Body of pancreas (tissue), 4 donors: ENCODE measurements at regions not wholly inside any gene's neighbourhood (a gene's known extent, or its start where the extent isn't known, plus 50 kb on each side); places are given as distances from the start of the nearest gene placed in this dataset. TPM values are rescaled to one million over a fixed set of nuclear protein-coding genes. Genes with fewer than 3 reads are reported as not detected.
"Not testable (repeated sequence)": the region's sequence is repeated elsewhere in the genome, so short reads cannot be mapped to it uniquely, and the experiment has no call there.

ENCODE experiments used
- ATAC-seq: fragments of 150-250 bp; one replicate; pipeline ENCODE4 v1.9.1; 2016
- DNase-seq, 4 donors: peaks; one replicate each; pipeline ENCODE4 v3.0.0-alpha.2; 2019
- H3K27ac ChIP-seq, 4 donors: fragments of 200-600 bp; sonication (generic); 1 replicate in 3 of 4; 2 replicates in 1 of 4; pipeline versions ENCODE4 v1.5.1 to v1.6.1; 2016 to 2019; ENCODE audit warnings: mild to moderate bottlenecking in 1 of 4, mixed read lengths in 1 of 4, moderate library complexity in 1 of 4
- H3K27me3 ChIP-seq, 2 donors: fragments of 200-600 bp; sonication (generic); one replicate each; pipeline ENCODE4 v1.6.0; 2016; ENCODE audit warnings: mild to moderate bottlenecking in 1 of 2
- H3K36me3 ChIP-seq, 2 donors: fragments of 200-600 bp; sonication (generic); replicated peaks in 1 of 2; 2 replicates each; pipeline ENCODE4 v1.5.1; 2016; ENCODE audit warnings: low read depth in 2 of 2; ENCODE audit not compliant: insufficient read depth in 1 of 2
- H3K4me1 ChIP-seq: fragments of 200-600 bp; sonication (generic); one replicate; pipeline ENCODE4 v1.6.0; 2016
- H3K4me3 ChIP-seq, 2 donors: fragments of 200-600 bp; sonication (generic); 1 replicate in 1 of 2; 2 replicates in 1 of 2; pipeline ENCODE4 v1.5.1; 2016 to 2019
- H3K9me3 ChIP-seq, 3 donors: fragments of 200-600 bp; sonication (generic); 1 replicate in 2 of 3; 2 replicates in 1 of 3; pipeline ENCODE4 v1.5.1; 2016
- POLR2A ChIP-seq, 3 donors: fragments of 450-650 bp; IDR thresholded peaks; one replicate each; pipeline ENCODE4 v1.6.1; 2016; ENCODE audit warnings: antibody characterized with exemption in 3 of 3, mild to moderate bottlenecking in 2 of 3
- WGBS, 2 donors: methylation state at CpG; one replicate each; pipeline ENCODE4 v1.1.5; 2017; 5-methylcytosine and 5-hydroxymethylcytosine counted together
- intact Hi-C: fragments of 100-400 bp; cut with DNase I; formaldehyde crosslinking; loops from one replicate; pipeline ENCODE4 v1.15.1; 2023
- small RNA-seq: library from RNA; depleted of rRNA; stranded (forward); fragments of <200 nt; gene quantifications from one replicate; pipeline ENCODE3, GENCODE V24; 2016
- TF ChIP-seq, protein P1 (sequence below), 7 experiments: fragments of 450-650 bp in 4 of 7; fragments of 200-600 bp in 3 of 7; sonication (generic) in 3 of 7; IDR thresholded peaks; one replicate each; pipeline ENCODE4 v1.5.1; 2016 to 2019; ENCODE audit warnings: antibody characterized with exemption in 7 of 7

DNA sequence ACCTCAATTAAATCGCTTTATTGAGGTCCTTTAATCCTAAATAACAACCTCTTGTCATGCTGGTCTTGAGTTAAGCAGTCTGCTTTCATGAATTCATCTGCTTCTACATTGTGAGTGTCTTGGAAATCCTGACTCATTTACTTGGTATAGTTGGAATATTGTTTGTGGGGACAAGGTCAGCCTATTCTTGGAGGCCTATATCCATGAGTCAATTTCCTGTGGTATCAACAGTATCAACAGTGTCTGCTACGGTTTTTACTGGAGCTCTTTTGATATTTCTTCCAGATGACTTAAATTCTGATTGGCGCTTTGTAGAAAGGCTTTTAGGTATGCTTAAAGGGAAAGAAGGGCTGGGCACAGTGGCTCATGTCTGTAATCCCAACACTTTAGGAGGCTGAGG, 71.2 kb upstream of the PARP8 start:
- no peak for DNase-seq
- 57 to 67% methylated on average over 3 of the region's 3 CpGs for WGBS, 2 donors
- TF ChIP-seq, protein P1, sequence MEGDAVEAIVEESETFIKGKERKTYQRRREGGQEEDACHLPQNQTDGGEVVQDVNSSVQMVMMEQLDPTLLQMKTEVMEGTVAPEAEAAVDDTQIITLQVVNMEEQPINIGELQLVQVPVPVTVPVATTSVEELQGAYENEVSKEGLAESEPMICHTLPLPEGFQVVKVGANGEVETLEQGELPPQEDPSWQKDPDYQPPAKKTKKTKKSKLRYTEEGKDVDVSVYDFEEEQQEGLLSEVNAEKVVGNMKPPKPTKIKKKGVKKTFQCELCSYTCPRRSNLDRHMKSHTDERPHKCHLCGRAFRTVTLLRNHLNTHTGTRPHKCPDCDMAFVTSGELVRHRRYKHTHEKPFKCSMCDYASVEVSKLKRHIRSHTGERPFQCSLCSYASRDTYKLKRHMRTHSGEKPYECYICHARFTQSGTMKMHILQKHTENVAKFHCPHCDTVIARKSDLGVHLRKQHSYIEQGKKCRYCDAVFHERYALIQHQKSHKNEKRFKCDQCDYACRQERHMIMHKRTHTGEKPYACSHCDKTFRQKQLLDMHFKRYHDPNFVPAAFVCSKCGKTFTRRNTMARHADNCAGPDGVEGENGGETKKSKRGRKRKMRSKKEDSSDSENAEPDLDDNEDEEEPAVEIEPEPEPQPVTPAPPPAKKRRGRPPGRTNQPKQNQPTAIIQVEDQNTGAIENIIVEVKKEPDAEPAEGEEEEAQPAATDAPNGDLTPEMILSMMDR (IDR thresholded peaks at IDR 0.05) = no peak
- TF ChIP-seq POLR2A (IDR thresholded peaks at IDR 0.05) = no peak
- H3K9me3 ChIP-seq = no peaks in the 10 kb centered on the region
- intact Hi-C loops = no loop called here
- H3K27me3 ChIP-seq = no peaks in the 10 kb centered on the region
- H3K36me3 ChIP-seq = no peaks in the 10 kb centered on the region
- no peak for ATAC-seq
- no peaks in the 10 kb centered on the region for H3K4me1 ChIP-seq
- no peak overlapping the region for H3K4me3 ChIP-seq
- H3K27ac ChIP-seq = no peak overlapping the region

DNA sequence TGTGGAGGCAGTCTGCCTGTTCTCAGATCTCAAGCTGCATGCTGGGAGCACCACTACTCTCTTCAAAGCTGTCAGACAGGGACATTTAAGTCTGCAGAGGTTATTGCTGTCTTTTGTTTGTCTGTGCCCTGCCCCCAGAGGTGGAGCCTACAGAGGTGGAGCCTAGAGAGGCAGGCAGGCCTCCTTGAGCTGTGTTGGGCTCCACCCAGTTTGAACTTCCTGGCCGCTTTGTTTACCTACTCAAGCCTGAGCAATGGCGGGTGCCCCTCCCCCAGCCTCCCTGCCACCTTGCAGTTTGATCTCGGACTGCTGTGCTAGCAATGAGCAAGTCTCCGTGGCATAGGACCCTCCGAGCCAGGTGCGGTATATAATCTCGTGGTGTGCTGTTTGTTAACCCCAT, 64.9 kb upstream of the PARP8 start:
- H3K36me3 ChIP-seq, intact Hi-C loops, H3K27ac ChIP-seq, ATAC-seq, H3K9me3 ChIP-seq, H3K4me3 ChIP-seq, H3K27me3 ChIP-seq, H3K4me1 ChIP-seq: not testable (repeated sequence)
- 60 to 63% methylated on average over 6 to 7 of the region's 7 CpGs for WGBS, 2 donors
- DNase-seq = peak in 1 of 4 donors; percentile 2

DNA sequence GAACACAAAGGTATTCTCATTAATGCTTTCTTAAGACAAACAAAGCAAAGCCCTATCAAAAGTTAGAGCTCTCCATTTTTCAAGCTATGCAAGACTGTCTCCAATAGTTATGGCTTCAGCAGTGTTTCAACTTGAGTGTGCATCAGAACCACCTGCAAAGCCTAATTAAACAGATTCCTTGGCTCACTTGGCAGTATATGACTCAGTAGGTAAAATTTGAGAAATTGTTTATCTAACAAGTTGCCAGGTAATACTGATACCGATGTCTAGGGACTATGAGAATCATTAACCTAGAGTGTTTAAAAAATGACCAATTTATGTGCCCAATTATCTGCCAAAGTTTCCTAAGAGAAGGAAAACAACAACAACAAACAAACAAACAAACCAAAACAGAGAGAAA, 60.3 kb upstream of the PARP8 start:
- ATAC-seq (no peak), DNase-seq (no peak)
- Histone ChIP-seq H3K27me3 (no peaks in the 10 kb centered on the region), H3K4me1 (peaks cover 3% of the 10 kb centered on the region), H3K27ac (no peak overlapping the region), H3K36me3 (no peaks in the 10 kb centered on the region), H3K4me3 (no peak overlapping the region), H3K9me3 (no peaks in the 10 kb centered on the region)
- intact Hi-C loops = no loop called here
- WGBS, 2 donors = 5 to 13% methylated on average over 1 of the region's 1 CpG
- TF ChIP-seq, protein P1 (IDR thresholded peaks at IDR 0.05) = no peak
- no peak for TF ChIP-seq POLR2A (IDR thresholded peaks at IDR 0.05)

DNA sequence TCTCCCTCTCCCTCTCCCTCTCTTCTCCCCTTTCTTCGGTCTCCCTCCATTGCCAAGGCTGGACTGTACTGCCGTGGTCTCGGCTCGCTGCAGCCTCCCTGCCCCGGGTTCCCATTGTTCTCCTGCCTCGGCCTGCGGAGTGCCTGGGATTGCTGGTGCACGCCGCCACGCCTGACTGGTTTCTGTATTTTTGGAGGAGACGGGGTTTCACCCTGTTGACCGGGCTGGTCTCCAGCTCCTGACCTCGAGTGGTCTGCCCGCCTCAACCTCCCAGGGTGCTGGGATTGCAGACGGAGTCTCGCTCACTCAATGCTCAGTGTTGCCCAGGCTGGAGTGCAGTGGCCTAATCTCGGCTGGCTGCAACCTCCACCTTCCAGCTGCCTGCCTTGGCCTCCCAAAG, 59.0 kb upstream of the PARP8 start:
- ATAC-seq, H3K27me3 ChIP-seq, DNase-seq, H3K9me3 ChIP-seq, H3K27ac ChIP-seq, H3K4me1 ChIP-seq, intact Hi-C loops, H3K4me3 ChIP-seq, H3K36me3 ChIP-seq: not testable (repeated sequence)
- 88 to 97% methylated on average over 15 to 16 of the region's 17 CpGs for WGBS, 2 donors

DNA sequence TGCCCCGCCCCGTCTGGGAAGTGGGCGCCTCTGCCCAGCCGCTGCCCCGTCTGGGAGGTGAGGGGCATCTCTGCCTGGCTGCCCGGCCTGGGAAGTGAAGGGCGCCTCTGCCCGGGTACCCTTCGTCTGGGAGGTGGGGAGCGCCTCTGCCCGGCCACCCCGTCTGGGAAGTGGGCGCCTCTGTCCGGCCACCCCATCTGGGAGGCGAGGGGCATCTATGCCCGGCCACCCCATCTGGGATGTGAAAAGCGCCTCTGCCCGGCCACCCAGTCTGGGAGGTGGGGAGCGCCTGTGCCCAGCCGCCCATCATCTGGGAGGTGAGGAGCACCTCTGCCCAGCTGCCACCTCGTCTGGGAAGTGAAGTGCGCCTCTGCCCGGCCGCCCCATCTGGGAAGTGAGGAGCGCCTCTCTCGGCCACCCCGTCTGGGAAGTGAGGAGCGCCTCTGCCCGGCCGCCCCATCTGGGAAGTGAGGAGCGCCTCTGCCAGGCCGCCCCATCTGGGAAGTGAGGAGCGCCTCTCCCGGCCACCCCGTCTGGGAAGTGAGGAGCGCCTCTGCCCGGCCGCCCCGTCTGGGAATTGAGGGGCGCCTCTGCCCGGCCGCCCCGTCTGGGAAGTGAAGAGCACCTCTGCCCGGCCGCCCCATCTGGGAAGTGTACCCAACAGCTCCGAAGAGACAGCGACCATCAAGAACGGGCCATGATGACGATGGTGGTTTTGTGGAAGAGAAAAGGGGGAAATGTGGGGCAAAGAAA, 58.3 kb upstream of the PARP8 start:
- ATAC-seq, H3K36me3 ChIP-seq, intact Hi-C loops, DNase-seq, H3K9me3 ChIP-seq, H3K27ac ChIP-seq, H3K4me1 ChIP-seq, H3K27me3 ChIP-seq, H3K4me3 ChIP-seq: not testable (repeated sequence)
- 83 to 91% methylated on average over 23 to 48 of the region's 49 CpGs for WGBS, 2 donors

DNA sequence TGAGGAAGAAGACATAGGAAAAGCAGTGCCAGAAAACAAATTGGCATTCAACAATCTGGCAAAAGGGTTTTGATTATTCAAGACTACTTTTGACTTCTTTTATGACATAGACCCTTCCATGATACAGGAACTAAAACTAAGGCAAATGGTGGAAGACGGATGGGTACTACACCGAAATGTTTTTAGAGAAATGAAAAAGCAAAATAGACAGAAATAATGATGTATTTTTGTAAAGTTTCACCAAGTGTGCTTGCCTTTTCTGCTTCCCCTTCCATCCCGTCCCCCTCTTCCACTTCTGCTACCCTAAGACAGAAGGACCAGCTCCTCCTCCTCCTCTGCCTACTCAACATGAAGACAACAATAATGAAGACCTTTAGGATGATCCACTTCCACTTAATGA, 53.4 kb upstream of the PARP8 start:
- H3K27ac ChIP-seq, H3K4me3 ChIP-seq, ATAC-seq, H3K27me3 ChIP-seq, intact Hi-C loops, H3K4me1 ChIP-seq, H3K36me3 ChIP-seq, H3K9me3 ChIP-seq: not testable (repeated sequence)
- 53 to 66% methylated on average over 3 of the region's 3 CpGs for WGBS, 2 donors
- peak in 1 of 4 donors; percentile 8 for DNase-seq

Small RNA genes in the stretch of these regions (small RNA-seq; reads per million reads assigned to genes)
- not detected for gene AC112187.2
